ENCODE measurements at regions not wholly inside any gene's neighbourhood (a gene's known extent, or its start where the extent isn't known, plus 50 kb on each side); places are given as distances from the start of the nearest gene placed in this dataset.
"Not testable (repeated sequence)": the region's sequence is repeated elsewhere in the genome, so short reads cannot be mapped to it uniquely, and the experiment has no call there.

GRCh38 chr2:53544871-53545558 lies 222.6 kb upstream of the CHAC2 start:
- ChIA-PET POLR2A (no interaction called here), CTCF (no interaction called here)

- ChIA-PET CTCF (no interaction called here), POLR2A (no interaction called here)
Measured at GRCh38 chr2:53543083-53543482, 224.5 kb upstream of the CHAC2 start.

- ChIA-PET POLR2A (no interaction called here), CTCF (no interaction called here)
Measured at GRCh38 chr2:53536583-53537361, 230.8 kb upstream of the CHAC2 start.

GRCh38 chr2:53535234-53535840 lies 232.3 kb upstream of the CHAC2 start:
- ChIA-PET CTCF (no interaction called here), POLR2A (no interaction called here)

- POLR2A ChIA-PET = no interaction called here
- CTCF ChIA-PET = no interaction called here
Measured at GRCh38 chr2:53530126-53530525, 237.5 kb upstream of the CHAC2 start.

GRCh38 chr2:53527056-53527455 lies 240.5 kb upstream of the CHAC2 start:
- ChIA-PET CTCF (no interaction called here), POLR2A (no interaction called here)

- CTCF ChIA-PET = interaction anchor here (1.0 kb wide), 1 partner anchor 60 kb away, joined by 3 read pairs; no protein-coding TSS in a partner anchor
Measured at GRCh38 chr2:53519918-53520841, 247.4 kb upstream of the CHAC2 start.

GRCh38 chr2:53517406-53517805 lies 250.2 kb upstream of the CHAC2 start:
- ChIA-PET POLR2A (no interaction called here), CTCF (no interaction called here)

More at GRCh38 chr2:53519918-53520841, 247.4 kb upstream of the CHAC2 start:
- POLR2A ChIA-PET = no interaction called here

- ChIA-PET POLR2A (no interaction called here), CTCF (no interaction called here)
Measured at GRCh38 chr2:53516650-53517049, 251.0 kb upstream of the CHAC2 start.

- ChIA-PET CTCF (no interaction called here), POLR2A (no interaction called here)
Measured at GRCh38 chr2:53515435-53516332, 251.9 kb upstream of the CHAC2 start.

GRCh38 chr2:53513167-53513666 lies 254.4 kb upstream of the CHAC2 start:
- ChIA-PET CTCF (no interaction called here), POLR2A (no interaction called here)

GRCh38 chr2:53512071-53512826 lies 255.4 kb upstream of the CHAC2 start:
- POLR2A ChIA-PET = no interaction called here
- CTCF ChIA-PET = no interaction called here

GRCh38 chr2:53511549-53511948 lies 256.1 kb upstream of the CHAC2 start:
- CTCF ChIA-PET = no interaction called here
- POLR2A ChIA-PET = no interaction called here

- CTCF ChIA-PET = no interaction called here
- POLR2A ChIA-PET = no interaction called here
Measured at GRCh38 chr2:53510401-53510800, 257.2 kb upstream of the CHAC2 start.

GRCh38 chr2:53509831-53510388 lies 257.7 kb upstream of the CHAC2 start:
- POLR2A ChIA-PET = no interaction called here
- CTCF ChIA-PET = no interaction called here

GRCh38 chr2:53508667-53509066 lies 258.9 kb upstream of the CHAC2 start:
- ChIA-PET POLR2A (no interaction called here), CTCF (no interaction called here)

GRCh38 chr2:53507070-53507469 lies 260.5 kb upstream of the CHAC2 start:
- CTCF ChIA-PET, POLR2A ChIA-PET: not testable (repeated sequence)

GRCh38 chr2:53505826-53506225 lies 261.8 kb upstream of the CHAC2 start:
- ChIA-PET CTCF (no interaction called here), POLR2A (no interaction called here)

Measured in activated CD8-positive, alpha-beta memory T cell treated with anti-CD3 and anti-CD28 coated beads for 36 hours (primary cell).